SH-SY5Y (cell line): ENCODE measurements at regions not wholly inside any gene's neighbourhood (a gene's known extent, or its start where the extent isn't known, plus 50 kb on each side); places are given as distances from the start of the nearest gene placed in this dataset.

Experiments
- GATA2 ChIP-seq: IDR thresholded peaks from 2 replicates; pipeline ENCODE4 v1.6.1; 2011; ENCODE audit warnings: mild to moderate bottlenecking, low read depth, low read length
- GATA3 ChIP-seq: IDR thresholded peaks from 2 replicates; pipeline ENCODE4 v1.6.1; 2011; ENCODE audit warnings: low read depth, mild to moderate bottlenecking, low read length, moderate library complexity

- TF ChIP-seq GATA2 = no peak
- no peak for TF ChIP-seq GATA3
Observed at GRCh38 chr22:44605486-44605885, 96.5 kb upstream of the PRR5 start.
